ENCODE measurements at regions not wholly inside any gene's neighbourhood (a gene's known extent, or its start where the extent isn't known, plus 50 kb on each side); places are given as distances from the start of the nearest gene placed in this dataset.

DNA sequence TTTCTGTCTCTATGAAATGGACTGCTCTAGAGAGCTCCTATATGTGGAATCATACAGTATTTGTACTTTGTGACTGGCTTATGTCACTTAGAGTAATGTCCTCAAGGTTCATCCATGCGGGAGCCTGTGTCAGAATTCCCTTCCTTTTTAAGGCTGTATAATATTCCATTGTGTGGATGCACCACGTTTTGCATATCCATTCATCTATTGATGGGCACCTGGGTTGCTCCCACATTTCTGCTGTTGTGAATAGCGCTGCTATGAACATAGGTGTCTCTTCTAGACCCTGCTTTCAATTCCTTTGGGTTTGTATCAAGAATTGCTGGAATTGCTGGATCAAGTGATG, 155.4 kb downstream of the BMP7 start:
- no peak for DNase-seq (ENCODE audit: low read depth)
- H3K4me3 ChIP-seq (ENCODE audit: low read length) = no peak overlapping the region
- TF ChIP-seq, protein P1, sequence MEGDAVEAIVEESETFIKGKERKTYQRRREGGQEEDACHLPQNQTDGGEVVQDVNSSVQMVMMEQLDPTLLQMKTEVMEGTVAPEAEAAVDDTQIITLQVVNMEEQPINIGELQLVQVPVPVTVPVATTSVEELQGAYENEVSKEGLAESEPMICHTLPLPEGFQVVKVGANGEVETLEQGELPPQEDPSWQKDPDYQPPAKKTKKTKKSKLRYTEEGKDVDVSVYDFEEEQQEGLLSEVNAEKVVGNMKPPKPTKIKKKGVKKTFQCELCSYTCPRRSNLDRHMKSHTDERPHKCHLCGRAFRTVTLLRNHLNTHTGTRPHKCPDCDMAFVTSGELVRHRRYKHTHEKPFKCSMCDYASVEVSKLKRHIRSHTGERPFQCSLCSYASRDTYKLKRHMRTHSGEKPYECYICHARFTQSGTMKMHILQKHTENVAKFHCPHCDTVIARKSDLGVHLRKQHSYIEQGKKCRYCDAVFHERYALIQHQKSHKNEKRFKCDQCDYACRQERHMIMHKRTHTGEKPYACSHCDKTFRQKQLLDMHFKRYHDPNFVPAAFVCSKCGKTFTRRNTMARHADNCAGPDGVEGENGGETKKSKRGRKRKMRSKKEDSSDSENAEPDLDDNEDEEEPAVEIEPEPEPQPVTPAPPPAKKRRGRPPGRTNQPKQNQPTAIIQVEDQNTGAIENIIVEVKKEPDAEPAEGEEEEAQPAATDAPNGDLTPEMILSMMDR (conservative IDR thresholded peaks at IDR 0.05; ENCODE audit: low read depth, low read length) = no peak

DNA sequence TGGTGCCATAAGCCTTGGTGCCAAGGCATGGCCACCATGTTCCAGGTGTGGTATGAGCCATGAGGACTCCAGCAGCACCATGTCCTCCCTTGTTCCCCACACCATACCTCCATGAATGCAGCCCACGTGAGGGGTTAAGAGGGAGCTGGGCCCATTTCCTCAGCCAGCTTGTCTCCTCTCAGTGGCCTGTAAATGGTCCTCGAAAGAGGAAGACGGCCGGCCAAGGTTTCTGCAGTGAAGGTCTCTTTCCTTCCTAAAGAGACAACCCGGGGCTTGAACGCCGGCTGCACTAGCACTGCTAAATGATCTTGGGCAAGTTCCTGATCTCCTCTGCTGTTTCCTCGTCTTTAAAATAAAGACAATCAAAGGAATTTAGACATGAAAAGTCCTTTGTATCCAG, 154.0 kb downstream of the BMP7 start:
- DNase-seq (ENCODE audit: low read depth) = no peak
- TF ChIP-seq, protein P1 (conservative IDR thresholded peaks at IDR 0.05; ENCODE audit: low read depth, low read length) = no peak
- H3K4me3 ChIP-seq (ENCODE audit: low read length) = no peak overlapping the region

DNA sequence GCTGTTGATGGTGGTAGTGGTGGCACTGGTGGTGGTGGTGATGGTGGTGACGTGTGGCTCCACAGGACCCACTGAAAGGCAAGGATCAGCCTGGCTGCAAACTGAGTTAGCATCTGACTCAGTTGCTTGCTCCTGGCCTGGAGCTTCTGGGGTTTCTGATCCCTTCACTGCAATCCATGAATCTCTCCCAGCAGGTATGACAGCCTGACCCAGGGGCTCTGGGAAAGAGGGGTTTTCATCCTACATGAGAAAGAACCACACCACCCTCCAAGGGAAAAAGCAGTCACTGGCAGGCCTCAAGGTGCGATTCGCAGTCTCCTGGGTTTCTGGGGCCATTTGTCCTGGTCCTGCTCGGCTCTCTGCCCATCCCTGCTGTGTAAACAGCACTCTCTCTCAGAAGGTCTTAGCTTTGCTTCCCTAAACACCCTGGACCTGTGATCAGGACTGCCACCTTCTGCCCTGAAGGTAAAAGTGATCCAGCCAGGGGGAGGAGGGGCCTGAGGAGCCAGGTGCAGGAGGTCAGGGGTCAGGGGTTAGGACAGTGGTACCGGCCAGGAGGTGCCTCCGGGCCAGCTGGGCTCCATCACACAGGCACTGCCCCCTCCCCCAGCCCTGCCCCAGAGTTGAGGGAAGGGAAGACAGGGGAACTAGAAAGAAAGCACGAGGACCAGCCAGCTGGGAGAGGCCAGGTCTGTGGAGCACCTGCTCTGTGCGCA, 152.0 kb downstream of the BMP7 start:
- TF ChIP-seq, protein P1 (conservative IDR thresholded peaks at IDR 0.05; ENCODE audit: low read depth, low read length) = no peak
- no peak for DNase-seq (ENCODE audit: low read depth)
- H3K4me3 ChIP-seq (ENCODE audit: low read length) = no peak overlapping the region

DNA sequence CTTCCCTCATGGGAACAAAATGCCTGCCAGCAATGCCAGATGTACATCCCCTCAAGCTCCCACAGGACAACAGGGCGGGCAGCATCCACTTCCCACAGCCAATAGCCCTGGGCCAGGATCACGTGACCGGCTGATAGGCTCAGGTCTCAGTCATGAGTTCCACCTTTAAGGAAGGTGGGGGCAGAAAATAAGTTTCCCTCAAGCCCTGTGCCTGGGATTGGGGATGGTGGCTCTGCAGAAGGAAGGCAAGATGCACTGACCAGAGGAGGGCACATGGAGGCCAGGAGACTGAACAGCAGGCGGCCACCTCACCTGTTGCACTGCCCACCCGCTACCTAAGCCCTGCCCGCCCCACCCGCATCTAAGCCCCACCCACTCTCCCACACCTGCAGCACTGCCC, 149.1 kb downstream of the BMP7 start:
- H3K4me3 ChIP-seq (ENCODE audit: low read length) = no peak overlapping the region
- DNase-seq (ENCODE audit: low read depth) = no peak
- TF ChIP-seq, protein P1 (conservative IDR thresholded peaks at IDR 0.05; ENCODE audit: low read depth, low read length) = no peak

DNA sequence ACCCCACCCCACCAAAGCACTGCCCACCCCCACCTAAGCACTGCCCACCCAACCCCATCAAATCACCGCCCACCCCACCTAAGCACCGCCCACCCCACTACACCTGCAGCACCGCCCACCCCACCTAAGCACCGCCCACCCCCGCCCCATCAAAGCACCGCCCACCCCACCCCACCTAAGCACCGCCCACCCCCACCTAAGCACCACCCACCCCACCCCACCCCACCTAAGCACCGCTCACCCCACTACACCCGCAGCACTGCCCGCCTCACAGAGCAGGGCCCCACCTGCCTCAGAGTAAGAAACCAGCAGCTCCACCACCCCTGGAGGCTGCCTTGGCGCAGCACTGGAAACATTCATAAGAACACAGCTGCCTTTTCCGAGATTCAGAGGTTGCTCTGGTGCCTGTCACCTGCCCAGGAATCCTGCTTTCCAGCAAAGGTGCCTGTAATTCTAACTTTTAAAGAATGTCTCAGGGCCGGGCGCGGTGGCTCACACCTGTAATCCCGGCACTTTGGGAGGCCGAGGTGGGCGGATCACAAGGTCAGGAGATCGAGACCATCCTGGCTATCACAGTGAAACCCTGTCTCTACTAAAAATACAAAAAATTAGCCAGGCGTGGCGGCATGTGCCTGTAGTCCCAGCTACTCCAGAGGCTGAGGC, 148.2 kb downstream of the BMP7 start:
- no peak overlapping the region for H3K4me3 ChIP-seq (ENCODE audit: low read length)
- TF ChIP-seq, protein P1 (conservative IDR thresholded peaks at IDR 0.05; ENCODE audit: low read depth, low read length) = no peak
- no peak for DNase-seq (ENCODE audit: low read depth)

All from retinal pigment epithelial cell (primary cell).